Muscle of leg (tissue), 3 donors: ENCODE measurements at regions not wholly inside any gene's neighbourhood (a gene's known extent, or its start where the extent isn't known, plus 50 kb on each side); places are given as distances from the start of the nearest gene placed in this dataset.

Experiments used
- DNase-seq: peaks from one replicate; pipeline ENCODE4 v3.0.0; 2013
- H3K27ac ChIP-seq: one replicate; pipeline ENCODE4 v1.5.1; 2013; ENCODE audit warnings: mild to moderate bottlenecking, low read length, control low read depth
- H3K27me3 ChIP-seq: one replicate; pipeline ENCODE4 v1.6.1; 2013; ENCODE audit warnings: low read length; ENCODE audit not compliant: control insufficient read depth, insufficient read depth
- H3K36me3 ChIP-seq: one replicate; pipeline ENCODE4 v1.6.1; 2013; ENCODE audit warnings: low read length; ENCODE audit not compliant: control insufficient read depth, insufficient read depth
- H3K4me1 ChIP-seq: one replicate; pipeline ENCODE4 v1.6.1; 2013; ENCODE audit warnings: low read length; ENCODE audit not compliant: control insufficient read depth, insufficient read depth
- H3K4me3 ChIP-seq: one replicate; pipeline ENCODE4 v1.5.1; 2013; ENCODE audit warnings: low read length, control low read depth
- H3K9me3 ChIP-seq: replicated peaks from 2 replicates; pipeline ENCODE4 v1.6.1; 2013; ENCODE audit warnings: low read depth, low read length; ENCODE audit not compliant: control insufficient read depth
- WGBS: methylation state at CpG from one replicate; pipeline ENCODE4 v1.1.5; 2013; ENCODE audit warnings: missing lambda C conversion rate; ENCODE audit not compliant: insufficient coverage; 5-methylcytosine and 5-hydroxymethylcytosine counted together

DNA sequence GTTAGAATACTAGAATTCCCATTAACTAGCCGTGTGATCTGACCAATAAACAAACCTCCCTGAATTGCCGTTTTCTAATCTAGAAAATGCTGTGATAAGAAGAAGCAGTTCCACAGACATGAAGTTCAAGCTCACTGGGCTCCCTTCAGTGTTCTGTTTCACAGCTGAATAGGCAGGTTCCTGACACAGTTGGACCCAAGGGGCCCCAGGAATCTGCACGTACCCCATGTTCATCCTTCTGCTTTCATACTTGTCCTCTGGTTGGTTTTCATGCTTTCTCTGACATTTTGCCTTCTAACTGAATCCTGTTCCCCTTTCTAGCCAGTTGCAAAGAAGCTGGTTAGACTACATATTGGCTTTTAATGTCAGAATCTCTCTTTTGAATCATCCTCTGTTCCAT is 374.1 kb upstream of the MAD2L1 start:
- Histone ChIP-seq H3K9me3 (no peaks in the 10 kb centered on the region), H3K27me3 (no peaks in the 10 kb centered on the region), H3K4me1 (peaks cover 2% of the 10 kb centered on the region), H3K36me3 (no peaks in the 10 kb centered on the region), H3K4me3 (no peak overlapping the region), H3K27ac (no peak overlapping the region)
- DNase-seq = no peak
- WGBS = 100% methylated on average over 1 of the region's 3 CpGs

DNA sequence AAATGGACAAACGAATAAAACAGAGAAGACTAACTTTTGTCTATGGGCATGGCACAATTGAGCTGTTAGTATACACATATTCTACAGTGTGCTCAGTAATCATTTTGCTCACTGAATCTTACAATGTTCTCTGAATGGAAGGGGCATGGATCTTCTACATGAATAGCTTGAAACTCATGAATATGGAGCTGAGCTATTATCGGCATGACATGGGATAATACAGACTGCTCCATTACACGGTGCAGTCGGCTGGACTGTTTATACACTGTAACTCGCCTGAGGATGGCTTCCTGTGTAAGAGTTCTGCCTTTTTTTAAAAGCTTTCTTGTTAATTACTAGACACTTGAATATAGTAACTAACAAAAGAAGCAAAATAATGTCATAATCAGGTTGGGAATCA is 368.5 kb upstream of the MAD2L1 start:
- no peak for DNase-seq
- WGBS = no CpG with 5 or more reads among the region's 5 CpGs
- no peak overlapping the region for H3K4me3 ChIP-seq
- no peaks in the 10 kb centered on the region for H3K9me3 ChIP-seq
- no peaks in the 10 kb centered on the region for H3K4me1 ChIP-seq
- H3K36me3 ChIP-seq = no peaks in the 10 kb centered on the region
- H3K27ac ChIP-seq = no peak overlapping the region
- no peaks in the 10 kb centered on the region for H3K27me3 ChIP-seq

DNA sequence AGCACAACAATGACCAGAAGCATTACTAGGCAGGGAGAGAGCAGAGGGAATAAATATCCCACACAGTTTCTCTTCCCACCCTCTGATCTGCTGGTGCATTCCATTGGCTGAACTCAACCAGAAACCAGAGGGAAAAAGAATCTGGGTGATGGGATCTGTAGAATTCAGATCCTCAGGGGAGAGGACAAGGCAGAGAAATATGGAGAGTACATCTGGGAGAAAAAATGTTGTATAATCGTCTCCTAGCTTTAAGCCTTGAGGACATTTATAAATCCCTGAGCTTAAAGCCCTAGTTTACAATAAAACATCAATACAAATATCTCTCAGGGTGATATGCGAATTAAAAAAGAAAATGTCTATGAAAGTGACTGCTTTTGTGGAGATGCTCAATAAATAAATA is 368.1 kb upstream of the MAD2L1 start:
- Histone ChIP-seq H3K9me3 (no peaks in the 10 kb centered on the region), H3K4me1 (no peaks in the 10 kb centered on the region), H3K36me3 (no peaks in the 10 kb centered on the region), H3K27ac (no peak overlapping the region), H3K4me3 (no peak overlapping the region), H3K27me3 (no peaks in the 10 kb centered on the region)
- no peak for DNase-seq
- WGBS = no CpG with 5 or more reads among the region's 2 CpGs

DNA sequence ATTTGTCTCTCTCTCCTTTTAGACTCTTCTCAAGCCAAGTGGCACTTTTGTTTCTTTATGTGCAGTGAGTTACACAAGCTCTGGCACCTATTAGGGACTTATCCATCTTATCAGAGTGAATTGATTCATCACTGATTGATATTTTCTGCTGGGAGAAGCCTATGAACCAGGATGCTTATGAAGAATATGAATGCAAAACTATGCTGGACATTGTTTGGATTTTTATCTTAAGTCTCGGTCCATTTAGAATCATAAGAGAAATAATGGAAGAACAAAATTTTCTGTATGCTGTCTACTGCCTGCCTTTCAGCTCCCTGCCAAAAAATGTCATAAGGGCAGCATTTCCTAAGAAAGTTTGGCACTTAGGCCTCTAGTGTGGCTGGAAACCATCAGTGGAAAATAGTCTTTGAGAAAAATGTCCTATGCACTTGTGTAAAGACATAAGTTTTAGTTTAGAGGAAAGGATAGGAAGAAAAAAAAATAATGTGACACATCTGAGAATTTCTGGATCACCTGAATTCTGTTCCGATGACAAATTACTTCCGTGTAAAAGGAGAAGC is 365.7 kb upstream of the MAD2L1 start:
- 29% methylated on average over 1 of the region's 3 CpGs for WGBS
- peak; percentile 85 for DNase-seq
- no peak overlapping the region for H3K27ac ChIP-seq
- no peaks in the 10 kb centered on the region for H3K9me3 ChIP-seq
- H3K4me1 ChIP-seq = no peaks in the 10 kb centered on the region
- no peaks in the 10 kb centered on the region for H3K27me3 ChIP-seq
- H3K36me3 ChIP-seq = no peaks in the 10 kb centered on the region
- no peak overlapping the region for H3K4me3 ChIP-seq

DNA sequence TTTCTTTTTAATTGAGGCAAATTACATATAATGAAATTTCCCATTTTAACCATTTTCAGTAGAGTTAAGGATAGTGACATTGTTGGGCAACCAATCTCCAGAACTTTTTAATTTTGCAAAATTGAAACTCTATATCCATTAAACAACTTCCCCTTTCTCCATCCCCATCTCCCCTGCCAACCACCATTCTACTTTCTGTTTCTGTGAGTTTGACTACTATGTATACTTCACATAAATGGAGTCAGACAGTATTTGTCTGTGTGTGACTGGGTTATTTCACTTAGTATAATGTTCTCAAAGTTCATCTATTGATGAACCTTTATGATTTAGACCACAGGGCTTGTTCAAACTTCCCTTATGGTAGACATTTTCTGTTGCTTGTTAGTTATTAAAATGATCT is 364.5 kb upstream of the MAD2L1 start:
- DNase-seq = no peak
- H3K9me3 ChIP-seq = no peaks in the 10 kb centered on the region
- H3K27me3 ChIP-seq = no peaks in the 10 kb centered on the region
- no peaks in the 10 kb centered on the region for H3K36me3 ChIP-seq
- no peaks in the 10 kb centered on the region for H3K4me1 ChIP-seq
- H3K4me3 ChIP-seq = no peak overlapping the region
- H3K27ac ChIP-seq = no peak overlapping the region

DNA sequence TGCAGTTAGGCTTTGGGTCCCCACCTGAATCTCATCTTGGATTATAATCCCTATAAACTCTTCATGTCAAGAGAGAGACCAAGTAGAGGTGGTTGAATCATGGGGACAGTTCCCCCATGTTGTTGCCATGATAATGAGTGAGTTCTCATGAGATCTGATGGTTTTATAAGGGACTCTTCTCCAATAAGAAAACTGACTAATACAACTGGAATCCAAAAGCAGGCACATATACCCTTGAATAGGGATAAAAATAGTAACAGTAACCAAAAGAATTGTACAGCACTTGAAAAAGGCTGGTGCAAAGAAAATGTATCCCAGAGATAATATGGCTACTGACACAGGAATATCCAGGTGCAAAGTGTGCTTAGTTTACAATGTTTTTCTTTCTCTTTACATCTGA is 351.5 kb upstream of the MAD2L1 start:
- no peak for DNase-seq
- H3K4me1 ChIP-seq = no peaks in the 10 kb centered on the region
- H3K27me3 ChIP-seq = no peaks in the 10 kb centered on the region
- H3K36me3 ChIP-seq = no peaks in the 10 kb centered on the region
- no peak overlapping the region for H3K4me3 ChIP-seq
- no peaks in the 10 kb centered on the region for H3K9me3 ChIP-seq
- H3K27ac ChIP-seq = no peak overlapping the region

DNA sequence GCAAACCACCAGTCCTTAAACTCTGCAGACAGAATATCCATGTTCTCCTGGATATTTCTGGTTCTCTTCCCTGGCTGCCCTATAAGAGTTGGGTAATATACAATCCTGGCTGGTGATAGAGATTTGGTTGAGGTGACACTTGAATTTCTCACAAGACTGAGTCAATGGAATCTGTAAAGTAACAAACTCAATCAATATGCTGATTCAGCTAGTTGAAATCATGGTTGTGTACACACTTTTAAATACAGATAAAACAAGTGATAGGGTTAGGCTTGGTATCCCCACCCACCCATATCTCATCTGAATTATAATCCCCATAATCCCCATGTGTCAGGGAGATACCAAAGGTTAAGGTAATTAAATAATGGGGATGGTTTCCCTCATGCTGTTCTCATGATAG is 349.2 kb upstream of the MAD2L1 start:
- no peaks in the 10 kb centered on the region for H3K36me3 ChIP-seq
- peaks cover 2% of the 10 kb centered on the region for H3K9me3 ChIP-seq
- no peak overlapping the region for H3K27ac ChIP-seq
- no peak overlapping the region for H3K4me3 ChIP-seq
- DNase-seq = no peak
- no peaks in the 10 kb centered on the region for H3K4me1 ChIP-seq
- no peaks in the 10 kb centered on the region for H3K27me3 ChIP-seq

DNA sequence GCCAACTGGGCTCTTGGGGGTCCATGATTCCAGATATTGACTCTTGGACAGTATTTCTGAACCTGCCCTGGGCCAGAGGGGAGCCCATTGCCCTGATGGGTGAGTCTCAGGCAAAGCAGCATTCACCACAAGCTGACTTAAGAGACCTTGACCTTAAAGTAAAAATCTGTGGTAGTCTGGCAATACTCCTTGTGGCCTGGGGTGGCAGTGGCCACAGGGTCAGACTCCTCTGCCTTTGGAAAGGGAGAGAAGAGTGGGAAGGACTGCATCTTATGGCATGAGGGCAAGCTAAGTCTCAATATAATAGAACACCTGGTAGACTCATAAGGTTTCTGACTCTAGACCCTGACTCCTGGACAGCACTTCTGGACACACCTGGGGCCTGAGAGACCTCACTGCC is 340.3 kb upstream of the MAD2L1 start:
- H3K36me3 ChIP-seq = no peaks in the 10 kb centered on the region
- DNase-seq = no peak
- no peak overlapping the region for H3K27ac ChIP-seq
- peaks cover 4% of the 10 kb centered on the region for H3K9me3 ChIP-seq
- no peaks in the 10 kb centered on the region for H3K4me1 ChIP-seq
- no peak overlapping the region for H3K4me3 ChIP-seq
- H3K27me3 ChIP-seq = no peaks in the 10 kb centered on the region

DNA sequence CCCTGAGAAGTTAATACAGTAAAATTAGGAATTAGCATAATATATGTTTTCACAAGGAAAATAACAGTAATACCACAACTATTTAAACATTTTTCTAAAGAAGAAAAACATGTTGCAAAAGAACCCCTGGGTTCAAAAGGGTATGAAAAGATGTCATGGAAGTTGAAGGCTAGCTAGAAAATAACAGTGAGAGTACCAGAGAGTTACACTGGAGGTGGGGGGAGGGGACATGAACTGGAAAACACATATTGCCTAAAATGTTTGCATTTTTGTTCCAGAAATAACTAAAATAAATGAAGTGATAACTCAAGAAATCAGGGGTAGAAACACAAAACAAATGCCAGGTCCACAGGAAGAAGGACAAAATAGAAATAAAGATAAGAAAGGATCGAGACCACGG is 336.6 kb upstream of the MAD2L1 start:
- no peak overlapping the region for H3K27ac ChIP-seq
- H3K27me3 ChIP-seq = no peaks in the 10 kb centered on the region
- WGBS = no CpG with 5 or more reads among the region's 2 CpGs
- no peaks in the 10 kb centered on the region for H3K36me3 ChIP-seq
- H3K9me3 ChIP-seq = no peaks in the 10 kb centered on the region
- H3K4me1 ChIP-seq = no peaks in the 10 kb centered on the region
- H3K4me3 ChIP-seq = no peak overlapping the region
- DNase-seq = no peak

DNA sequence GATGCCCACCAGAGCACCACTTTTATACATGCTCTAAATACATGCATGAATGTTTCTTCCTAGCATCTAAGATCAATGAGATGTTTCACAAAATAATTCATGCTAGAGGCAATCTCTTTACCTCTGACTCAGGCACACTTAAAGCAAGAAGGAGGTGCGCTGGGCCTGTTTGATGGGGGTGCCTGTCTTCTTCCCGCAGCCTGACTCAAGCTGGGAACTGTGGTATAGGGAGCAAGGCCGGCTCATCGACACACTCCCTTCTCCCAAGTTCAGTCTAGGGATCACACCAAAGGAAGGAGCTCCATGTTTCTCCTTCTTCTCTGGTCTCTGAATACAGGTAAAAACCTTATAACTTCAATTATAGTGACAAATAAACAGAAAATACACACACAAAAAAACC is 333.8 kb upstream of the MAD2L1 start:
- no peak for DNase-seq
- Histone ChIP-seq H3K27me3 (no peaks in the 10 kb centered on the region), H3K9me3 (no peaks in the 10 kb centered on the region), H3K27ac (no peak overlapping the region), H3K4me1 (no peaks in the 10 kb centered on the region), H3K36me3 (no peaks in the 10 kb centered on the region), H3K4me3 (no peak overlapping the region)
- no CpG with 5 or more reads among the region's 4 CpGs for WGBS

DNA sequence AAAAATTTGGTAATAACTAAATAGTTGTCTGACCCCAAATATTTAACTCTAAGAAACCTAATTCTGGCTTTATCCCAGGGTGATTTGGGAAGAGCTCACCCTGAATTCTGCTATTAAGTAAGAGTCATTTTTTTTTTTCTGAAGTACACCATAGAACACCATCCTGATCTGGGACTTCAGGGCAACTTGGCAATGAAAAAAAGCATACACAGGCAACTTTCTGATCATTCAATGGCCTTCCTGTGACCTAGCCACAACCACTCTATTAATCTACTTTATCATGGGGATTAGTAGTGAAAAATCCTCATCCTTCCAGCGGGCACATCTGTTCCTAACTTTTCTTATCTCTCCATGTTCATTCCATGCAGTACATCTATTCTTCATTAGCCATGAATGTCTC is 333.2 kb upstream of the MAD2L1 start:
- Histone ChIP-seq H3K4me3 (no peak overlapping the region), H3K27me3 (no peaks in the 10 kb centered on the region), H3K4me1 (no peaks in the 10 kb centered on the region), H3K27ac (no peak overlapping the region), H3K36me3 (no peaks in the 10 kb centered on the region), H3K9me3 (no peaks in the 10 kb centered on the region)
- DNase-seq = no peak
- no CpG with 5 or more reads among the region's 1 CpG for WGBS
